Panc1 (cell line): ENCODE measurements at regions not wholly inside any gene's neighbourhood (a gene's known extent, or its start where the extent isn't known, plus 50 kb on each side); places are given as distances from the start of the nearest gene placed in this dataset.

ENCODE experiments used
- ATAC-seq: fragments of 200-7000 bp; cut with Tn5 transposase; 2 replicates; pipeline ENCODE4 v1.9.1; 2020; ENCODE audit warnings: mild to moderate bottlenecking, moderate library complexity
- BruUV-seq: library from RNA; stranded (reverse); fragments of 400-500 nt; replicated peaks from 2 replicates; lab custom pipeline; 2021; lab: Mats Ljungman, UMichigan
- CTCF ChIA-PET: fragments of 300-600 bp; sonication (Branson Sonifier 250); formaldehyde crosslinking; loops from one replicate; lab custom pipeline; 2022; ENCODE audit warnings: antibody characterized with exemption; lab: Charles Lee
- POLR2A ChIA-PET: fragments of 300-600 bp; sonication (Branson Sonifier 250); formaldehyde crosslinking; loops from one replicate; lab custom pipeline; 2022; ENCODE audit warnings: antibody characterized with exemption; lab: Charles Lee
- DNase-seq: peaks from one replicate; pipeline ENCODE4 v3.0.0-alpha.2; 2010; ENCODE audit warnings: low read depth, low spot score
- H3K27ac ChIP-seq: 2 replicates; pipeline ENCODE4 v1.5.1; 2011; ENCODE audit warnings: mild to moderate bottlenecking, low read length, inconsistent platforms
- H3K27me3 ChIP-seq: fragments of 200-500 bp; sonication (Bioruptor generic); 2 replicates; pipeline ENCODE4 v1.6.0; 2014; ENCODE audit warnings: low read length, inconsistent platforms; ENCODE audit not compliant: control insufficient read depth, insufficient read depth
- H3K36me3 ChIP-seq: fragments of 200-500 bp; sonication (Bioruptor generic); 2 replicates; pipeline ENCODE4 v1.5.1; 2014; ENCODE audit warnings: inconsistent platforms, mild to moderate bottlenecking, low read length, moderate library complexity; ENCODE audit not compliant: control insufficient read depth, insufficient read depth
- H3K4me1 ChIP-seq: 2 replicates; pipeline ENCODE4 v1.5.1; 2011; ENCODE audit warnings: inconsistent platforms, mild to moderate bottlenecking, low read length, moderate library complexity; ENCODE audit not compliant: control insufficient read depth, insufficient read depth
- H3K4me3 ChIP-seq, 2 experiments: 2 replicates each; pipeline ENCODE4 v1.5.1; 2011 to 2012; ENCODE audit warnings: low read depth in 2 of 2, low read length in 2 of 2, mild to moderate bottlenecking in 2 of 2, inconsistent platforms in 1 of 2, moderate library complexity in 1 of 2
- H3K9me3 ChIP-seq: fragments of 200-500 bp; sonication (Bioruptor generic); 2 replicates; pipeline ENCODE4 v1.5.1; 2014; ENCODE audit warnings: low read depth, mild to moderate bottlenecking, inconsistent platforms, low read length, moderate library complexity; ENCODE audit not compliant: control insufficient read depth, insufficient read depth
- POLR2AphosphoS5 ChIP-seq: IDR thresholded peaks from 2 replicates; pipeline ENCODE4 v1.6.1; 2012; ENCODE audit warnings: mild to moderate bottlenecking, low read depth, low read length, moderate library complexity
- SIN3A ChIP-seq: IDR thresholded peaks from 2 replicates; pipeline ENCODE4 v1.6.1; 2012; ENCODE audit warnings: low read depth, mild to moderate bottlenecking, low read length, moderate library complexity, borderline replicate concordance; ENCODE audit not compliant: insufficient read depth
- TCF7L2 ChIP-seq: IDR thresholded peaks from 2 replicates; pipeline ENCODE4 v1.6.1; 2011; ENCODE audit warnings: mild to moderate bottlenecking, low read depth, low read length, inconsistent platforms
- in situ Hi-C: cut with HindIII; loops from 2 replicates; pipeline ENCODE4 v1.10.0; 2016; ENCODE audit warnings: low sequenced_read_pairs, low pct_unique_long_range_greater_than_20kb
- intact Hi-C: fragments of 100-400 bp; cut with micrococcal nuclease; formaldehyde crosslinking; loops from one replicate; pipeline ENCODE4 v1.10.0; 2022; ENCODE audit not compliant: unreplicated experiment
- TF ChIP-seq, protein P1 (sequence below), 2 experiments: IDR thresholded peaks; 2 replicates each; pipeline ENCODE4 v1.6.1; 2011 to 2012; ENCODE audit warnings: low read depth in 2 of 2, control low read depth in 1 of 2, low read length in 1 of 2, mild to moderate bottlenecking in 1 of 2, moderate library complexity in 1 of 2; ENCODE audit not compliant: insufficient read depth in 1 of 2
- TF ChIP-seq, protein P2 (sequence below): fragments of 450-650 bp; IDR thresholded peaks from 2 replicates; pipeline ENCODE4 v1.5.1; 2017; ENCODE audit warnings: mild to moderate bottlenecking

DNA sequence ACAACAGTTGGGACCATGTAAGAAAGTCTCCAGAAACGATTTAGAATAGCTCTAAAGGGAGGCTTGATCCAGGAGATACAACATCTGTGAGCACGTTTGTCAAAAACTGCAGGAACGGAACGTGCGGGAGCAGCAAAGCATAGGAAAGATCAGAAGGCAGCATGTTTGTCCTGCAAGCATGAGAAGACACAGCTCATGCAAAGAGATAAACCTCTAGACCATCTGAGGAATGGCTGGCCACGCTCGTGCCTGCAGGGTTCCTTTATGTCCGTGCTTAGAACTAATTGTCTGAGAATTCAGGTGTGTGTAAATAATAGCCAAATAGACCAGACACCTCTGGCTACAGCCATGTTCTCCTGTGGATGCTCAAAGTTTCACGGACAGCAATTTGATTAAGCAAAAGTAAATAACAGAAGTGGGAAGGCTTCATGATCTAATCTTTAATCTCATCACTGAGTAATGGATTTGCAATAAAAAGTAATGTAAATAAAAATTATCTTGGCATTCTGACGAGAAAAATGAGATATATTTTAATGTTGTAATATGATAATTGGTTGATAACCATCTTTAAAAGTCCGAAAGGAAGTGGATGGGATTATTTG is 534.8 kb upstream of the CDH7 start:
- no peak for ATAC-seq
- intact Hi-C loops = no loop called here
- H3K27ac ChIP-seq = no peak overlapping the region
- ChIA-PET POLR2A (no interaction called here), CTCF (interaction anchor here (0.6 kb wide), 1 partner anchor 95 kb away, joined by 3 read pairs; no protein-coding TSS in a partner anchor)
- BruUV-seq = no TSS peak
- no peak for DNase-seq
- TF ChIP-seq, protein P1, sequence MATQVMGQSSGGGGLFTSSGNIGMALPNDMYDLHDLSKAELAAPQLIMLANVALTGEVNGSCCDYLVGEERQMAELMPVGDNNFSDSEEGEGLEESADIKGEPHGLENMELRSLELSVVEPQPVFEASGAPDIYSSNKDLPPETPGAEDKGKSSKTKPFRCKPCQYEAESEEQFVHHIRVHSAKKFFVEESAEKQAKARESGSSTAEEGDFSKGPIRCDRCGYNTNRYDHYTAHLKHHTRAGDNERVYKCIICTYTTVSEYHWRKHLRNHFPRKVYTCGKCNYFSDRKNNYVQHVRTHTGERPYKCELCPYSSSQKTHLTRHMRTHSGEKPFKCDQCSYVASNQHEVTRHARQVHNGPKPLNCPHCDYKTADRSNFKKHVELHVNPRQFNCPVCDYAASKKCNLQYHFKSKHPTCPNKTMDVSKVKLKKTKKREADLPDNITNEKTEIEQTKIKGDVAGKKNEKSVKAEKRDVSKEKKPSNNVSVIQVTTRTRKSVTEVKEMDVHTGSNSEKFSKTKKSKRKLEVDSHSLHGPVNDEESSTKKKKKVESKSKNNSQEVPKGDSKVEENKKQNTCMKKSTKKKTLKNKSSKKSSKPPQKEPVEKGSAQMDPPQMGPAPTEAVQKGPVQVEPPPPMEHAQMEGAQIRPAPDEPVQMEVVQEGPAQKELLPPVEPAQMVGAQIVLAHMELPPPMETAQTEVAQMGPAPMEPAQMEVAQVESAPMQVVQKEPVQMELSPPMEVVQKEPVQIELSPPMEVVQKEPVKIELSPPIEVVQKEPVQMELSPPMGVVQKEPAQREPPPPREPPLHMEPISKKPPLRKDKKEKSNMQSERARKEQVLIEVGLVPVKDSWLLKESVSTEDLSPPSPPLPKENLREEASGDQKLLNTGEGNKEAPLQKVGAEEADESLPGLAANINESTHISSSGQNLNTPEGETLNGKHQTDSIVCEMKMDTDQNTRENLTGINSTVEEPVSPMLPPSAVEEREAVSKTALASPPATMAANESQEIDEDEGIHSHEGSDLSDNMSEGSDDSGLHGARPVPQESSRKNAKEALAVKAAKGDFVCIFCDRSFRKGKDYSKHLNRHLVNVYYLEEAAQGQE (IDR thresholded peaks at IDR 0.05; ENCODE audit: insufficient read depth in 1 of 2, low read depth in 2 of 2, low read length in 1 of 2) = no peak
- TF ChIP-seq POLR2AphosphoS5 (no peak), SIN3A (no peak), TCF7L2 (no peak)
- TF ChIP-seq, protein P2, sequence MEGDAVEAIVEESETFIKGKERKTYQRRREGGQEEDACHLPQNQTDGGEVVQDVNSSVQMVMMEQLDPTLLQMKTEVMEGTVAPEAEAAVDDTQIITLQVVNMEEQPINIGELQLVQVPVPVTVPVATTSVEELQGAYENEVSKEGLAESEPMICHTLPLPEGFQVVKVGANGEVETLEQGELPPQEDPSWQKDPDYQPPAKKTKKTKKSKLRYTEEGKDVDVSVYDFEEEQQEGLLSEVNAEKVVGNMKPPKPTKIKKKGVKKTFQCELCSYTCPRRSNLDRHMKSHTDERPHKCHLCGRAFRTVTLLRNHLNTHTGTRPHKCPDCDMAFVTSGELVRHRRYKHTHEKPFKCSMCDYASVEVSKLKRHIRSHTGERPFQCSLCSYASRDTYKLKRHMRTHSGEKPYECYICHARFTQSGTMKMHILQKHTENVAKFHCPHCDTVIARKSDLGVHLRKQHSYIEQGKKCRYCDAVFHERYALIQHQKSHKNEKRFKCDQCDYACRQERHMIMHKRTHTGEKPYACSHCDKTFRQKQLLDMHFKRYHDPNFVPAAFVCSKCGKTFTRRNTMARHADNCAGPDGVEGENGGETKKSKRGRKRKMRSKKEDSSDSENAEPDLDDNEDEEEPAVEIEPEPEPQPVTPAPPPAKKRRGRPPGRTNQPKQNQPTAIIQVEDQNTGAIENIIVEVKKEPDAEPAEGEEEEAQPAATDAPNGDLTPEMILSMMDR = no peak
- H3K9me3 ChIP-seq = no peaks in the 10 kb centered on the region
- no peaks in the 10 kb centered on the region; the same call in 1 of the 2 replicates for H3K4me1 ChIP-seq
- H3K36me3 ChIP-seq = no peaks in the 10 kb centered on the region
- no peak overlapping the region for H3K4me3 ChIP-seq
- in situ Hi-C loops = no loop called here
- no peaks in the 10 kb centered on the region for H3K27me3 ChIP-seq

DNA sequence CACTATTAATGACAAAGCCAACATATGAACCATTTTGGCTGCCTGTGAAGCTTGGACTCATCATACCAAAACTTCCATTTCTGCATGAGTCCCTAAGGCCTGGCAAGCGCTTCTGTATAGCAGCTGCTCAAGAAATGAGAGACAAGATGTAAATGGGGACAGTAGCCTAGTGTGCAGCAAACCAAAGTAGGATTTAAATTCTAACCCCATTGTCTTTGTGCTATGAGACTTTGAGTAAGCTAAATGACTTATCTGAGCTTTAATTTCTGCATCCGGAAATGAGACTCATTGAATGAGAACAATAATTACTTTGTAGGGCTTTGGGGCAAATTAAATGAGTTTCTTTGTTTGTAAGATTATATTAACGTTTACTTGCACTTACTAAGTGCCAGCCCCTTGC is 536.4 kb upstream of the CDH7 start:
- no peak overlapping the region for H3K27ac ChIP-seq
- in situ Hi-C loops (no loop called here), intact Hi-C loops (no loop called here)
- no peaks in the 10 kb centered on the region for H3K36me3 ChIP-seq
- no peaks in the 10 kb centered on the region; the same call in 1 of the 2 replicates for H3K4me1 ChIP-seq
- no TSS peak for BruUV-seq
- ATAC-seq (no peak), DNase-seq (no peak)
- no peak for TF ChIP-seq SIN3A
- no peak for TF ChIP-seq TCF7L2
- TF ChIP-seq POLR2AphosphoS5 = no peak
- TF ChIP-seq, protein P2 = no peak
- TF ChIP-seq, protein P1 (IDR thresholded peaks at IDR 0.05; ENCODE audit: insufficient read depth in 1 of 2, low read depth in 2 of 2, low read length in 1 of 2) = no peak
- POLR2A ChIA-PET = no interaction called here
- no peaks in the 10 kb centered on the region for H3K27me3 ChIP-seq
- H3K9me3 ChIP-seq = no peaks in the 10 kb centered on the region
- no peak overlapping the region for H3K4me3 ChIP-seq
- CTCF ChIA-PET = no interaction called here
